Kidney tubule cell (primary cell): ENCODE measurements at regions not wholly inside any gene's neighbourhood (a gene's known extent, or its start where the extent isn't known, plus 50 kb on each side); places are given as distances from the start of the nearest gene placed in this dataset.
"Not testable (repeated sequence)": the region's sequence is repeated elsewhere in the genome, so short reads cannot be mapped to it uniquely, and the experiment has no call there.

Experiments
- DNase-seq: peaks from one replicate; pipeline ENCODE4 v3.0.0-alpha.2; 2018; ENCODE audit warnings: low spot score

DNA sequence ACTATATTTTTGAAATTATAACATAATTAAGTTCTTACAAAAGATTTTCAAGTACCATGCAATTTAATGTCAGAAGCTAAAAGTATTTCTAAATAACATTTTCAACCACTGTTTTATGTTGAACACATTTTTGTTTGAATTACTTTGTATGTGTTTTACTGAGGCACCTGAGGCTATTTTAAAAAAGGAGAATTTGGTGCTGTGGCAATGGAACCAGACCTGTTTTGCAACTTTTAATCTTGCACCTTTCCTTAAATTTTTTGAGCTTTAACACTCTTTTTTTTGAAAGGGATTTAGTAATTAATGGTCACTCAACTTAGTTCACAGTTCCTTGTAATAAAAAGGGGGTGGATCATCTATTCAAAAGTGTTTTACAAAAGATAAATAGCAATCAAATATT lies 561.6 kb downstream of the ZBBX start:
- DNase-seq: no peak

DNA sequence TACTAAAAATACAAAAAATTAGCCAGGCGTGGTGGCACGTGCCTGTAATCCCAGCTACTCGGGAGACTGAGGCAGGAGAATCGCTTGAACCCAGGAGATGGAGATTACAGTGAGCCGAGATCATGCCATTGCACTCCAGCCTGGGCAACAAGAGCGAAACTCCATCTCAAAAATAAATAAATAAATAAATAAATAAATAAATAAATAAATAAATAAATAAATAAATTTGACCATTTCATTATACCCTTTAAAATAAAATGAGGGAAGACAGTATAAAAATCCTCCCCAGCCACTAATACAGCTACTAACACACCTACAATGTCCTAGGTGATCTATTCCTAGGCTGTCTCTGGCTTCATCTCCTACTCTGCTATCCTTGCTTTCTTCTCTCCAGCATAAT lies 562.8 kb downstream of the ZBBX start:
- DNase-seq: not testable (repeated sequence)

DNA sequence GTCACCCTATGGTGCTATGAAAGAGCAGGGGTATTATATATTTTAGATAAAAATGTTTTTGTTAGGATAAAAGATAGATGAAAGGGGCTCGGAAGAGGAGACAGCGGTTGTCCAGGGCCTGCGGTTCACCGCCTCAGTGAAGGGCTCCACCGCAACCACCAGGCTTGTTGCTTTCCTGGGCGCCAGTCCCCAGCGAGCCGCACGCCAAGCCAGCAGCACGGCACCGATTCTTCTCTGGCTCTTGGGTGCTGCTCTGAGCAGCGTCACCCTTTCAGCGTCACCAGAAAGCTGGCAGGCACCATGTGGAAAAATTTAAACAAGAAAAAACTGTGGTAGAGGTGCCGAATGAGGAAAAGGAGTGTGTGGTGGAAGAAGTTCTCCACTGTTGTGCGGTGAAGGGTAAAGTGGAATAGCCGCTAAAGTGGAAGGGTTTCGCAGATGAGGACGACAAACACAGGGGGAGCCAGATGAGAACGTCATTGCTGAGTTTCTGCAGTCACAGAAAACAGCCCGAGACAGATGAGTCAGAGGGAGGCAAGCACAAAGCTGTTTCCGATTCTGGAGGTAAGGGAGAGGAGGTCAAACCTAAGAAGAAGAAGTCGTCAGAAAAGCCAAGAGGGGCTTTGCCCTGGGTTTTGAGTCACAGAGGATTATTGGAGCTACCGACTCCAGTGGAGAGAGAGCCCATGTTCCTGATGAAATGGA lies 569.2 kb downstream of the ZBBX start:
- no peak for DNase-seq

GRCh38 chr3:166809520-166809919 lies 570.6 kb downstream of the ZBBX start:
- DNase-seq: no peak

GRCh38 chr3:166788936-166789335 lies 591.2 kb downstream of the ZBBX start:
- no peak for DNase-seq

- DNase-seq: no peak
Observed at GRCh38 chr3:166785876-166786275, 594.2 kb downstream of the ZBBX start.

DNA sequence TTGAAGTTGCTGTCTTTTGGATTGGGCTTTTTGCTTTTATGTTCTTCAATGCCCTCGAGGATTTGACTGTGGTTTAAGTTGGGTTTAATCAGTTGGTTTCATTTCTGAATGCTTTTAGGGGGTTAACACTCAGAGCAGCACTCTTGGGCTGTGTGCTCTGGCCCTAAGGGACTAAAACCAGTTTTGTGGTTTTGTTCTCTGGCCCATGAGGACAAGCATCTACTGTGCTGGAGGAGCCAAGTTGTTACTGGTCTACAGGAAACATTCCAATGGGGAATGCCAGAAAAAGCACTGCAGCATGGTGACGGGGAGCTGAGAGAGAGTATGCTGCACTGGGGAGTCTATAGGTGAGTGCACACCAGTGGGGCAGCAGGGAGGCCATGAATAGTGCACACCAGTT lies 596.9 kb downstream of the ZBBX start:
- DNase-seq: no peak

- DNase-seq: no peak
Observed at GRCh38 chr3:166764698-166765318, 615.3 kb downstream of the ZBBX start.

DNA sequence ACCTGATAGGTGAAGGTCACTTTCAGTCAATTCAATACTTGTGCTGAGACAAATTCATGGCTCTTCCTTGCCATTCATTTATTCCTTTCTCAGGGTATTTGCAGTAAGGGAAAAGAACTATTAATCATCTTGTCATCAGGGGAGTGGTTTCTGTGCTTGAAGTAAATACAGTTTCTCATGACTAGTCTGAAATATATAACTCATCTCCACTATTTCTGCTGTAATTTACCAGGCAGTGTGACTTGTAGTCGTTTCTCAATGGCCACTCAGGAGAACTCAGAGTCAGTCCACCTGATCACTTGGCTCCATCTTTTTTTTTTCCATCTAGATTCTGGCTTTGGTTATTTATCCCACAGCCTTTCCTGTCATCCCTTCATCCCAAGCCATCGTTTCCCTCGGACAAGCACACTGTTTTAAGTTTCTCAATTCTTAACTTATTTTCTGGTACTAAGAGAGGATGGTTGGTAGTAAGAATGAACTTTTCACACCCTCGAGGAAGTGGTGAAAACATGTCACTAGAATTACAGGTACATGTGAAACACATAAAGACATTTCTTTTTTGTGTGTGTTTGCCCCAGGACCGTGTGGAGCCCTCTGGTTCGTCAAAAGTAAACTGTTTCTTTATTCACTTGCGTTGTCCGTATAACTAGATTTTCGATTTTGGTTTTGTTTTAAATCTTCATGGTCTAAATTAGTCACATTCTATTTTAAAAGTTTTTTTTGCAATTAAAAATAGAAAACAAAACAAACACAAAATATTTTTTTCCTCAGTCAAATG lies 620.2 kb downstream of the ZBBX start:
- DNase-seq: no peak

GRCh38 chr3:166752214-166752613 lies 627.9 kb downstream of the ZBBX start:
- DNase-seq: no peak

GRCh38 chr3:166743481-166744134 lies 636.5 kb downstream of the ZBBX start:
- no peak for DNase-seq

GRCh38 chr3:166734734-166735133 lies 645.4 kb downstream of the ZBBX start:
- DNase-seq: no peak

DNA sequence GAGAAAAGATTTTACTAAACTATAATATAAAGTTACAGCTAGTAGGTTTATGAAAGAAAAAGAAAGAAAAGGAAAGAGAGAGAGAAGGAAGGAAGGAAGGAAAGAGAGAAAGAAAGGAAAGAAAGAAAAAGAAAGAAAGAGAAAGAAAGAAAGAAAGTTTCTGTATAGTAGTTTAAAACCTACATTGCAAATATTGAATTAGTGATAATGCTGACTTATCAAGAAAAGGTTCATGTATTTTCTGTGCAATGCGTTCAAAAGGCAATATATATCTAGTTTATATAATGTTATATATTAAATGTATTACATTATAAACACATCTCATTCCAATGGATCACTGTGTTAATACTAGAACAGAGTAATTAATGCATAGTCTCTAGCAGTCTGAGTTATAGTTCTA lies 648.4 kb downstream of the ZBBX start:
- DNase-seq: no peak

- no peak for DNase-seq
Observed at GRCh38 chr3:166721466-166721865, 658.6 kb downstream of the ZBBX start.

- no peak for DNase-seq
Observed at GRCh38 chr3:166714206-166714605, 665.9 kb downstream of the ZBBX start.

DNA sequence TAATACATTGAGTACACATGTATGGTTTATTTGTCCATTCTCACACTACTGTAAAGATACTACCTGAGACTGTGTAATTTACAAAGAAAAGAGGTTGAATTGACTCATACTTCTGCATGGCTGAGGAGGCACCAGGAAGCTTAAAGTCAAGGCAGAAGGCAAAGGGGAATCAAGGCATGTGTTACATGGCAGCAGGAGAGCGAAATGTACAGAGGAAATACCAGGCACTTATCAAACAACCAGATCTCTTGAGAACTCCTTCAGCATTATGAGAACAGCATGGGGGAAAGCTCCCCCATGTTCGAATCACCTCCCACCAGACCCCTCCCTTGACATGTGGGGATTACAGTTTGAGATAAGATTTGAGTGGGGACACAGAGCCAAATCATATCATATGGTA lies 666.3 kb downstream of the ZBBX start:
- DNase-seq: no peak

DNA sequence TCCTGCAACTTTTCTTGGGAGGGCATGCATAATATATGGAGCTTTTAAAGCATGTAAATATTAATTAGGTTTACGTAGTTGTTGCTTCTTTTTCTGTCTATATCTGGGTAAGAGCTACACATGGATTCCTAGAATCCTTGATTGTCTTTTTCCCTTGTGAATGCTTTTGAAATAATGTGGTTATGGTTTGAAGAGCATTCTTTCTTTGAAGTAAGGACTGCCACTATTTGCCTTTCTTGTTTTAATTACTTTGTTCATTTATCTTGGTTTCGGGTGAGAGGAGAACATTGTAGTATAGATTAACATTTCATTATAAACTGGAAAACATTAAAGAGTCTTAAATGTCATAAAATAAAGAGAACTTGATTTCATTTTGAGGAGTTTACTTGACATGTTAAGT lies 674.0 kb downstream of the ZBBX start:
- no peak for DNase-seq

DNA sequence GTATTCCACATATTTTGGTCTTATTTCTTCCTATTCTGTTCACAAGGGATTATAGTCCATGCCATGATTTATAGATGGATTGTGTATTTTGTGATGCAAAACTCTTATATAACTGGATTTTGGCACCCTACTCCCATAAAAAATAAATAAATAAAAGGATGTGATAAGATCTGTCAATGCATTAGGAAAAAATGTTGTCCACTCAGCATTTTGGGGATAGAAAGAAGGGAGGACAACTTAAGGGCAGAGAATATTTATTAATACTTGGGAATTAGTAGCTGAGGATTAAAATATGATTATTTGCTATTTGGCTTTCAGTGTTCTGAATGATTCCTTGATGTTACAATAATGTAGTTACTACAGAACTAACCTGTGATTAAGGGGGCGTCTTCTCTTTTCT lies 682.6 kb downstream of the ZBBX start:
- no peak for DNase-seq

DNA sequence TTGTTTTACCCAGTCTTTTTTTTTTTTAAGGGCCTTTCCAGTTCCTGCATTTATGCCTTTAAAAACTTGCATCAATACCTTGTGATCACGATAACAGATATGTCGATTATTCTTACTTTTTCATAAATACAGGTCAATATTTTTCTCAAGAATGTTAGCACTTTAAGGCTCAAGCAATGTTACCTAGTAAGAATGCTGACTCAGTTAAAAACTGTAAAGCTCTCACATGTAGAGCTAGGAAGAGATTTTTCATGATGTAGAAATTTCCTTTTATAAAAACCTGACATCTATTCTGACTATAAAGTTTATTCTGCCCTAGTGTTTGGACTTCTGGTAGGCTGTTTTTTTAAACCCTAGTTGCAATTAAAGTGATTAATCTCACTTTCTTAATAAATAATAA lies 684.0 kb downstream of the ZBBX start:
- DNase-seq: no peak

DNA sequence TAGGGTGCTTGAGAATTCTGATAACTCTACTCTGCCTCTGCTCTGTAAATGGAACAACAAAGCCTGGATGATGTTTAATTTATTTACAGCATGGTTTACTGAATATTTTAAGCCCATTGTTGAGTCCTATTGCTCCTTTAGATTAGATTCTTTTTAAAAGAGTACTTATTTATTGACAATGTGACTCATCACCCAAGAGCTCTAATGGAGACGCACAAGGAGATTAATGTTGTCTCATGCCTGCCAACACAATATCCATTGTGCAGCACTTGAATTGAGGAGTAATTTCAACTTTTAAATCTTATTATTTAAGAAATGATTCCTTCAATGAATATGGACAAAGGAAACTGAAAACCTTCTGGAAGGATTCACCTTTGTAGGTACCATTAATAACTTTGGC lies 691.4 kb downstream of the ZBBX start:
- DNase-seq: no peak

GRCh38 chr3:166685246-166685645 lies 694.9 kb downstream of the ZBBX start:
- DNase-seq: no peak

GRCh38 chr3:166684077-166684476 lies 696.0 kb downstream of the ZBBX start:
- DNase-seq: not testable (repeated sequence)

DNA sequence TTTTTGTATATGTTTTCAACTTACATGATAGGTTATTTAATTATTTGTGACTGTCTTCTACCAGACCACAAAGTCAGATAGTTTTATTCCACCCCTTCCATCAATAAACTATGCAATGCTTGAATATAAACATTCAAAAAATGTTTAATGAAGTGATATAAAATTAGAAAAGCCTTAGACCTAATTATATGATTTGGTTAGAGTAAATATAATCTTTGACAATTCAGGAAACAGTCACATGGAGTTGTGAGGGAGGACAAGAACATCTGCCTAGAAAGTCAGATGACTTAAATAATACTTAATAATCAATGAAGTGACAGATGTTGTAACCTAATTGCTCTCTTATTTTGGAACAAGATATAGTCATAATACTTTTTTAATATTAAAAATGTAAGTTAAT lies 710.3 kb downstream of the ZBBX start:
- DNase-seq: no peak
